Memory B cell (primary cell): ENCODE measurements at regions not wholly inside any gene's neighbourhood (a gene's known extent, or its start where the extent isn't known, plus 50 kb on each side); places are given as distances from the start of the nearest gene placed in this dataset.
"Not testable (repeated sequence)": the region's sequence is repeated elsewhere in the genome, so short reads cannot be mapped to it uniquely, and the experiment has no call there.

Experiments
- ATAC-seq: fragments of 150-1000 bp; cut with Tn5 transposase; 2 replicates; pipeline ENCODE4 v1.10.0; 2021; ENCODE audit warnings: low read depth, mild to moderate bottlenecking, moderate library complexity
- DNase-seq, 2 donors: peaks; one replicate each; pipeline ENCODE4 v3.0.0; 2022; ENCODE audit warnings: low spot score in 2 of 2
- H3K27ac Mint-ChIP-seq: one replicate; pipeline ENCODE4 v1.8.0; 2022; ENCODE audit warnings: mild to moderate bottlenecking, moderate library complexity, mixed read lengths
- H3K27me3 Mint-ChIP-seq: one replicate; pipeline ENCODE4 v1.8.0; 2022; ENCODE audit warnings: mixed read lengths
- H3K36me3 Mint-ChIP-seq: one replicate; pipeline ENCODE4 v1.8.0; 2022; ENCODE audit warnings: mild to moderate bottlenecking, mixed read lengths
- H3K4me1 Mint-ChIP-seq: one replicate; pipeline ENCODE4 v1.8.0; 2022; ENCODE audit warnings: mixed read lengths
- H3K4me3 Mint-ChIP-seq: one replicate; pipeline ENCODE4 v1.8.0; 2022; ENCODE audit warnings: mild to moderate bottlenecking, moderate library complexity, mixed read lengths
- H3K9me3 Mint-ChIP-seq: one replicate; pipeline ENCODE4 v1.8.0; 2022; ENCODE audit warnings: mixed read lengths

- ATAC-seq (no peak), DNase-seq (no peak)
- H3K4me3 Mint-ChIP-seq = no peak overlapping the region
- no peaks in the 10 kb centered on the region for H3K9me3 Mint-ChIP-seq
- H3K27me3 Mint-ChIP-seq = peaks cover 2% of the 10 kb centered on the region
- H3K27ac Mint-ChIP-seq = no peak overlapping the region
- no peaks in the 10 kb centered on the region for H3K36me3 Mint-ChIP-seq
- H3K4me1 Mint-ChIP-seq = no peaks in the 10 kb centered on the region
Observed at GRCh38 chrX:39043838-39044550, 242.7 kb downstream of the MID1IP1 start.

- H3K4me3 Mint-ChIP-seq = no peak overlapping the region
- no peaks in the 10 kb centered on the region for H3K36me3 Mint-ChIP-seq
- no peak for DNase-seq
- H3K27ac Mint-ChIP-seq = no peak overlapping the region
- peaks cover 5% of the 10 kb centered on the region for H3K27me3 Mint-ChIP-seq
- H3K4me1 Mint-ChIP-seq = peaks cover 2% of the 10 kb centered on the region
- ATAC-seq = no peak
- H3K9me3 Mint-ChIP-seq = no peaks in the 10 kb centered on the region
Observed at GRCh38 chrX:39047174-39047573, 245.9 kb downstream of the MID1IP1 start.

- Mint-ChIP-seq H3K4me3 (no peak overlapping the region), H3K4me1 (peaks cover 2% of the 10 kb centered on the region), H3K9me3 (no peaks in the 10 kb centered on the region), H3K27ac (no peak overlapping the region), H3K27me3 (peaks cover 3% of the 10 kb centered on the region), H3K36me3 (no peaks in the 10 kb centered on the region)
- DNase-seq = no peak
- ATAC-seq = no peak
Observed at GRCh38 chrX:39049975-39050374, 248.7 kb downstream of the MID1IP1 start.

GRCh38 chrX:39050427-39050826 is 249.2 kb downstream of the MID1IP1 start:
- H3K36me3 Mint-ChIP-seq = no peaks in the 10 kb centered on the region
- no peak overlapping the region for H3K4me3 Mint-ChIP-seq
- no peaks in the 10 kb centered on the region for H3K9me3 Mint-ChIP-seq
- peaks cover 2% of the 10 kb centered on the region for H3K4me1 Mint-ChIP-seq
- no peak for DNase-seq
- ATAC-seq = no peak
- H3K27me3 Mint-ChIP-seq = peaks cover 3% of the 10 kb centered on the region
- no peak overlapping the region for H3K27ac Mint-ChIP-seq

- H3K4me1 Mint-ChIP-seq = peaks cover 2% of the 10 kb centered on the region
- ATAC-seq = no peak
- H3K27me3 Mint-ChIP-seq = peaks cover 3% of the 10 kb centered on the region
- H3K9me3 Mint-ChIP-seq = no peaks in the 10 kb centered on the region
- no peak for DNase-seq
- H3K4me3 Mint-ChIP-seq = no peak overlapping the region
- H3K36me3 Mint-ChIP-seq = no peaks in the 10 kb centered on the region
- H3K27ac Mint-ChIP-seq = no peak overlapping the region
Observed at GRCh38 chrX:39052751-39053150, 251.5 kb downstream of the MID1IP1 start.

- H3K4me1 Mint-ChIP-seq = no peaks in the 10 kb centered on the region
- H3K27me3 Mint-ChIP-seq = no peaks in the 10 kb centered on the region
- ATAC-seq (no peak), DNase-seq (no peak)
- H3K27ac Mint-ChIP-seq = no peak overlapping the region
- peaks cover 3% of the 10 kb centered on the region for H3K9me3 Mint-ChIP-seq
- H3K4me3 Mint-ChIP-seq = no peak overlapping the region
- no peaks in the 10 kb centered on the region for H3K36me3 Mint-ChIP-seq
Observed at GRCh38 chrX:39058724-39059123, 257.5 kb downstream of the MID1IP1 start.

- no peak overlapping the region for H3K27ac Mint-ChIP-seq
- H3K36me3 Mint-ChIP-seq = no peaks in the 10 kb centered on the region
- no peaks in the 10 kb centered on the region for H3K4me1 Mint-ChIP-seq
- H3K27me3 Mint-ChIP-seq = no peaks in the 10 kb centered on the region
- no peak overlapping the region for H3K4me3 Mint-ChIP-seq
- no peak for DNase-seq
- no peak for ATAC-seq
- peaks cover 3% of the 10 kb centered on the region for H3K9me3 Mint-ChIP-seq
Observed at GRCh38 chrX:39059866-39060265, 258.6 kb downstream of the MID1IP1 start.

- no peak overlapping the region for H3K27ac Mint-ChIP-seq
- peaks cover 3% of the 10 kb centered on the region for H3K9me3 Mint-ChIP-seq
- no peaks in the 10 kb centered on the region for H3K36me3 Mint-ChIP-seq
- ATAC-seq (no peak), DNase-seq (no peak)
- H3K4me3 Mint-ChIP-seq = no peak overlapping the region
- no peaks in the 10 kb centered on the region for H3K4me1 Mint-ChIP-seq
- H3K27me3 Mint-ChIP-seq = no peaks in the 10 kb centered on the region
Observed at GRCh38 chrX:39063037-39063436, 261.8 kb downstream of the MID1IP1 start.

GRCh38 chrX:39063702-39064101 is 262.4 kb downstream of the MID1IP1 start:
- H3K27me3 Mint-ChIP-seq = no peaks in the 10 kb centered on the region
- H3K4me1 Mint-ChIP-seq = no peaks in the 10 kb centered on the region
- ATAC-seq (no peak), DNase-seq (no peak)
- H3K36me3 Mint-ChIP-seq = no peaks in the 10 kb centered on the region
- H3K27ac Mint-ChIP-seq = no peak overlapping the region
- no peak overlapping the region for H3K4me3 Mint-ChIP-seq
- peaks cover 3% of the 10 kb centered on the region for H3K9me3 Mint-ChIP-seq

GRCh38 chrX:39065051-39065871 is 264.0 kb downstream of the MID1IP1 start:
- no peaks in the 10 kb centered on the region for H3K27me3 Mint-ChIP-seq
- H3K4me1 Mint-ChIP-seq = no peaks in the 10 kb centered on the region
- H3K9me3 Mint-ChIP-seq = peaks cover 3% of the 10 kb centered on the region
- H3K27ac Mint-ChIP-seq = no peak overlapping the region
- no peak overlapping the region for H3K4me3 Mint-ChIP-seq
- ATAC-seq (no peak), DNase-seq (no peak)
- no peaks in the 10 kb centered on the region for H3K36me3 Mint-ChIP-seq

- DNase-seq = no peak
- no peaks in the 10 kb centered on the region for H3K9me3 Mint-ChIP-seq
Observed at GRCh38 chrX:39067866-39068265, 266.6 kb downstream of the MID1IP1 start.

GRCh38 chrX:39068634-39069033 is 267.4 kb downstream of the MID1IP1 start:
- H3K27ac Mint-ChIP-seq, H3K9me3 Mint-ChIP-seq, DNase-seq, H3K36me3 Mint-ChIP-seq, H3K27me3 Mint-ChIP-seq, ATAC-seq, H3K4me3 Mint-ChIP-seq, H3K4me1 Mint-ChIP-seq: not testable (repeated sequence)

More at GRCh38 chrX:39067866-39068265, 266.6 kb downstream of the MID1IP1 start:
- Mint-ChIP-seq H3K27me3 (peaks cover 5% of the 10 kb centered on the region), H3K27ac (no peak overlapping the region), H3K36me3 (no peaks in the 10 kb centered on the region), H3K4me3 (no peak overlapping the region), H3K4me1 (no peaks in the 10 kb centered on the region)
- no peak for ATAC-seq

GRCh38 chrX:39070009-39070408 is 268.8 kb downstream of the MID1IP1 start:
- no peak overlapping the region for H3K27ac Mint-ChIP-seq
- DNase-seq (no peak), ATAC-seq (no peak)
- H3K4me3 Mint-ChIP-seq = no peak overlapping the region
- H3K9me3 Mint-ChIP-seq = no peaks in the 10 kb centered on the region
- no peaks in the 10 kb centered on the region for H3K4me1 Mint-ChIP-seq
- peaks cover 6% of the 10 kb centered on the region for H3K27me3 Mint-ChIP-seq
- H3K36me3 Mint-ChIP-seq = no peaks in the 10 kb centered on the region

GRCh38 chrX:39073131-39073530 is 271.9 kb downstream of the MID1IP1 start:
- Mint-ChIP-seq H3K27ac (no peak overlapping the region), H3K4me3 (no peak overlapping the region), H3K9me3 (peaks cover 2% of the 10 kb centered on the region)

More at GRCh38 chrX:39073131-39073530, 271.9 kb downstream of the MID1IP1 start:
- H3K27me3 Mint-ChIP-seq = peaks cover 8% of the 10 kb centered on the region
- DNase-seq = no peak
- H3K4me1 Mint-ChIP-seq = no peaks in the 10 kb centered on the region
- no peak for ATAC-seq
- peaks cover 2% of the 10 kb centered on the region for H3K36me3 Mint-ChIP-seq
